K562 (cell line): ENCODE measurements at regions not wholly inside any gene's neighbourhood (a gene's known extent, or its start where the extent isn't known, plus 50 kb on each side); places are given as distances from the start of the nearest gene placed in this dataset.

ENCODE experiments used
- ATAC-seq: fragments of 200-7000 bp; cut with Tn5 transposase; 3 replicates; pipeline ENCODE4 v1.9.1; 2020; ENCODE audit warnings: moderate library complexity
- BruUV-seq: library from RNA; stranded (reverse); fragments of 400-500 nt; replicated peaks from 2 replicates; lab custom pipeline; 2021; lab: Mats Ljungman, UMichigan
- CTCF ChIA-PET: fragments of 300-600 bp; formaldehyde crosslinking; extraction: SDS; loops from one replicate; lab custom pipeline; 2021; ENCODE audit warnings: low intra/inter-chr PET ratio; lab: Yijun Ruan, JAX
- POLR2A ChIA-PET: fragments of 300-600, 350-650 bp; sonication (Branson Sonifier 250); formaldehyde crosslinking; extraction: SDS; loops from one replicate; lab custom pipeline; 2021; ENCODE audit warnings: antibody characterized with exemption, inconsistent platforms; lab: Yijun Ruan, JAX
- DNase-seq, 4 experiments: peaks; one replicate each; pipeline versions ENCODE4 v3.0.0 to v3.0.0-alpha.2; 2011 to 2018; ENCODE audit warnings: low spot score in 3 of 4, mixed read lengths in 3 of 4; ENCODE audit errors: extremely low read depth in 1 of 4
- FAIRE-seq: peaks from 2 replicates; lab custom pipeline; 2011; peaks lifted over from hg19 to GRCh38; lab: Jason Lieb, UNC
- H2AFZ ChIP-seq: 2 replicates; pipeline ENCODE4 v1.6.0; 2011; ENCODE audit warnings: low read depth, low read length, control low read depth, inconsistent platforms
- H3K27ac ChIP-seq: fragments of 200-600 bp; 3 replicates; pipeline ENCODE4 v1.8.0; 2011; ENCODE audit warnings: low read depth, mild to moderate bottlenecking, control low read depth, inconsistent platforms, low read length, moderate library complexity, mixed read lengths; ENCODE audit errors: extremely low read depth
- H3K27me3 ChIP-seq, 2 experiments: fragments of 300-600 bp in 1 of 2; 2 replicates in 1 of 2; 3 replicates in 1 of 2; pipeline versions ENCODE4 v1.6.0 to v1.8.0; 2011; ENCODE audit warnings: inconsistent platforms in 2 of 2, low read length in 2 of 2, mild to moderate bottlenecking in 1 of 2, mixed read lengths in 1 of 2, moderate library complexity in 1 of 2; ENCODE audit not compliant: control insufficient read depth in 2 of 2, insufficient read depth in 2 of 2
- H3K36me3 ChIP-seq: fragments of 300-600 bp; 3 replicates; pipeline ENCODE4 v1.8.0; 2011; ENCODE audit warnings: mild to moderate bottlenecking, low read length, inconsistent platforms; ENCODE audit not compliant: control insufficient read depth, insufficient read depth
- H3K4me1 ChIP-seq, 2 experiments: fragments of 200-600 bp in 1 of 2; replicated peaks in 1 of 2; 2 replicates in 1 of 2; 3 replicates in 1 of 2; pipeline versions ENCODE4 v1.5.1 to v1.8.0; 2011; ENCODE audit warnings: inconsistent platforms in 2 of 2, low read length in 2 of 2, mild to moderate bottlenecking in 1 of 2, mixed read lengths in 1 of 2, moderate library complexity in 1 of 2; ENCODE audit not compliant: control insufficient read depth in 2 of 2, insufficient read depth in 2 of 2
- H3K4me2 ChIP-seq: 2 replicates; pipeline ENCODE4 v1.6.1; 2011; ENCODE audit warnings: low read length, control low read depth, inconsistent platforms, mixed read lengths; ENCODE audit not compliant: insufficient read depth
- H3K4me3 ChIP-seq: fragments of 200-600 bp; sonication (generic), shearing (Covaris generic); 2 replicates; pipeline ENCODE4 v1.5.1; 2016; ENCODE audit warnings: control low read depth, inconsistent platforms
- H3K79me2 ChIP-seq: fragments of 200-600 bp; 3 replicates; pipeline ENCODE4 v1.8.0; 2011; ENCODE audit warnings: low read length, inconsistent platforms; ENCODE audit not compliant: control insufficient read depth, insufficient read depth
- H3K9ac ChIP-seq, 2 experiments: 2 replicates each; pipeline versions ENCODE4 v1.6.0 to v1.6.1; 2011; ENCODE audit warnings: low read depth in 2 of 2, low read length in 2 of 2, control low read depth in 1 of 2, inconsistent platforms in 1 of 2, mild to moderate bottlenecking in 1 of 2, mixed read lengths in 1 of 2; ENCODE audit not compliant: insufficient read depth in 1 of 2
- H3K9me1 ChIP-seq: one replicate; pipeline ENCODE4 v1.6.0; 2011; ENCODE audit warnings: inconsistent platforms, mild to moderate bottlenecking, low read length, moderate library complexity; ENCODE audit not compliant: control insufficient read depth, insufficient read depth
- H3K9me3 ChIP-seq: replicated peaks from 2 replicates; pipeline ENCODE4 v1.5.1; 2011; ENCODE audit warnings: low read depth, low read length, inconsistent platforms; ENCODE audit not compliant: control insufficient read depth, insufficient read depth
- H4K20me1 ChIP-seq: replicated peaks from 2 replicates; pipeline ENCODE4 v1.6.1; 2011; ENCODE audit warnings: low read length, inconsistent platforms, mixed read lengths; ENCODE audit not compliant: control insufficient read depth, insufficient read depth
- ARID4B ChIP-seq: sonication (generic); formaldehyde crosslinking; IDR thresholded peaks from 2 replicates; pipeline ENCODE4 v1.8.0; 2022; ENCODE audit warnings: mild to moderate bottlenecking, missing genetic modification reagents
- CHCHD3 ChIP-seq: fragments of 250-450 bp; sonication (Bioruptor Pico); IDR thresholded peaks from 2 replicates; pipeline ENCODE4 v2.1.2; 2022; ENCODE audit warnings: mild to moderate bottlenecking
- E2F8 ChIP-seq: fragments of 450-650 bp; IDR thresholded peaks from 2 replicates; pipeline ENCODE4 v1.7.1; 2018; ENCODE audit warnings: mild to moderate bottlenecking, low read depth; ENCODE audit not compliant: partially characterized antibody
- ETS2 ChIP-seq: IDR thresholded peaks from 2 replicates; pipeline ENCODE4 v1.6.1; 2016; ENCODE audit warnings: borderline replicate concordance, missing genetic modification characterization, mild to moderate bottlenecking, moderate library complexity, missing compliant biosample characterization; ENCODE audit not compliant: poor library complexity, severe bottlenecking
- FIP1L1 ChIP-seq: fragments of 200-400 bp; formaldehyde crosslinking; IDR thresholded peaks from 2 replicates; pipeline ENCODE4 v1.6.1; 2018; ENCODE audit warnings: mild to moderate bottlenecking, low read depth, low read length; ENCODE audit not compliant: poor library complexity, severe bottlenecking
- FOXM1 ChIP-seq, 2 experiments: fragments of 450-650 bp in 1 of 2; sonication (generic) in 1 of 2; formaldehyde crosslinking in 1 of 2; IDR thresholded peaks; 2 replicates each; pipeline versions ENCODE4 v1.6.1 to v1.9.0; 2017 to 2022; ENCODE audit warnings: low read depth in 2 of 2, mild to moderate bottlenecking in 2 of 2, missing genetic modification reagents in 1 of 2, moderate library complexity in 1 of 2
- JUNB ChIP-seq: fragments of 450-650 bp; formaldehyde crosslinking; conservative IDR thresholded peaks from 2 replicates; pipeline ENCODE4 v1.4.0; 2020; ENCODE audit warnings: mild to moderate bottlenecking
- KHSRP ChIP-seq: fragments of 450-650 bp; IDR thresholded peaks from 2 replicates; pipeline ENCODE4 v1.6.1; 2017
- TFAM ChIP-seq: fragments of 250-450 bp; sonication (Bioruptor Pico); conservative IDR thresholded peaks from 2 replicates; pipeline ENCODE4 v1.5.0; 2021; ENCODE audit warnings: mild to moderate bottlenecking, moderate library complexity
- THRA ChIP-seq: fragments of 450-650 bp; IDR thresholded peaks from 2 replicates; pipeline ENCODE4 v1.6.1; 2017; ENCODE audit warnings: mild to moderate bottlenecking, moderate library complexity
- XRCC3 ChIP-seq: fragments of 450-650 bp; IDR thresholded peaks from 2 replicates; pipeline ENCODE4 v1.6.1; 2017; ENCODE audit warnings: mild to moderate bottlenecking, moderate library complexity
- ZNF174 ChIP-seq: fragments of 250-450 bp; sonication (Bioruptor Pico); IDR thresholded peaks from 2 replicates; pipeline ENCODE4 v1.4.0; 2020; ENCODE audit warnings: mild to moderate bottlenecking
- WGBS: fragments of 100-300 bp; shearing (Covaris generic); methylation state at CpG from one replicate; pipeline ENCODE4 v1.1.6; 2016; ENCODE audit warnings: low coverage, mixed read lengths; ENCODE audit not compliant: insufficient coverage; ENCODE audit errors: missing lambda C conversion rate; 5-methylcytosine and 5-hydroxymethylcytosine counted together
- in situ Hi-C: fragments of 300-500 bp; cut with MboI; formaldehyde crosslinking; loops from 4 replicates; pipeline ENCODE4 v1.15.0; 2018; ENCODE audit warnings: inconsistent platforms, mixed read lengths
- intact Hi-C: fragments of 100-400 bp; cut with micrococcal nuclease; formaldehyde crosslinking; loops from 2 replicates; pipeline ENCODE4 v1.14.2; 2022

- under 1% methylated on average over 4 of the region's 4 CpGs for WGBS
- Histone ChIP-seq H3K27ac (no peak overlapping the region), H3K27me3 (no peaks in the 10 kb centered on the region), H3K4me1 (no peaks in the 10 kb centered on the region), H3K4me3 (no peak overlapping the region), H4K20me1 (no peaks in the 10 kb centered on the region), H3K79me2 (no peaks in the 10 kb centered on the region), H3K36me3 (no peaks in the 10 kb centered on the region), H3K9ac (no peak overlapping the region), H3K9me3 (0 out of 2 replicates have a peak, but pooled peaks cover 3% of the 10 kb centered on the region), H3K9me1 (no peaks in the 10 kb centered on the region), H2AFZ (no peak overlapping the region), H3K4me2 (no peak overlapping the region)
- DNase-seq (no peak), ATAC-seq (no peak), FAIRE-seq (no peak)
- POLR2A ChIA-PET, result no interaction called here
- in situ Hi-C loops (no loop called here), intact Hi-C loops (loop anchor here (10.0 kb wide), 1 partner anchor 89 kb away; no protein-coding TSS in a partner anchor)
- CTCF ChIA-PET, result no interaction called here
- BruUV-seq, result no TSS peak
- no peak for TF ChIP-seq ARID4B
- TF ChIP-seq FOXM1 (IDR thresholded peaks at IDR 0.05; ENCODE audit: low read depth), result no peak
- TF ChIP-seq FOXM1 (CRISPR knock-in tag; IDR thresholded peaks at IDR 0.05; ENCODE audit: low read depth), result no peak
- TF ChIP-seq KHSRP, result no peak
- TF ChIP-seq JUNB (CRISPR knock-in tag), result no peak
- no peak for TF ChIP-seq E2F8
- no peak for TF ChIP-seq CHCHD3 (CRISPR knock-in tag)
- TF ChIP-seq ETS2, result no peak
- TF ChIP-seq ZNF174, result no peak
- TF ChIP-seq FIP1L1, result no peak
- TF ChIP-seq XRCC3, result no peak
- TF ChIP-seq TFAM (CRISPR knock-in tag), result no peak
- no peak for TF ChIP-seq THRA
These were observed 1176.2 kb downstream of the DNAJB9 start for GRCh38 chr7:109745677-109746410.
